Choroid plexus epithelial cell (primary cell): ENCODE measurements at regions not wholly inside any gene's neighbourhood (a gene's known extent, or its start where the extent isn't known, plus 50 kb on each side); places are given as distances from the start of the nearest gene placed in this dataset.

ENCODE experiments used
- DNase-seq: peaks from one replicate; pipeline ENCODE4 v3.0.0-alpha.2; 2010; ENCODE audit warnings: low read depth
- H3K4me3 ChIP-seq: 2 replicates; pipeline ENCODE4 v1.5.1; 2011; ENCODE audit warnings: low read depth, mild to moderate bottlenecking, control low read depth, low read length, moderate library complexity
- CTCF ChIP-seq: conservative IDR thresholded peaks from 2 replicates; pipeline ENCODE4 v1.5.1; 2011; ENCODE audit warnings: low read depth, mild to moderate bottlenecking, control low read depth, inconsistent platforms, low read length, moderate library complexity

- TF ChIP-seq CTCF: no peak
- no peak for DNase-seq
Measured at GRCh38 chr12:93179792-93180191, 197.9 kb upstream of the NUDT4 start.

GRCh38 chr12:93180566-93180965 is 197.2 kb upstream of the NUDT4 start:
- H3K4me3 ChIP-seq: no peak overlapping the region
- DNase-seq: no peak
- TF ChIP-seq CTCF: no peak

More at GRCh38 chr12:93179792-93180191, 197.9 kb upstream of the NUDT4 start:
- no peak overlapping the region for H3K4me3 ChIP-seq

- DNase-seq: peak; percentile 41
- H3K4me3 ChIP-seq: no peak overlapping the region
- TF ChIP-seq CTCF: no peak
Measured at GRCh38 chr12:93181409-93181965, 196.2 kb upstream of the NUDT4 start.

GRCh38 chr12:93183940-93184671 is 193.6 kb upstream of the NUDT4 start:
- no peak for TF ChIP-seq CTCF
- H3K4me3 ChIP-seq: no peak overlapping the region
- DNase-seq: peak; percentile 32

- no peak for DNase-seq
- no peak overlapping the region for H3K4me3 ChIP-seq
- no peak for TF ChIP-seq CTCF
Measured at GRCh38 chr12:93184672-93185368, 192.9 kb upstream of the NUDT4 start.

GRCh38 chr12:93185369-93185741 is 192.4 kb upstream of the NUDT4 start:
- no peak for TF ChIP-seq CTCF
- H3K4me3 ChIP-seq: no peak overlapping the region

More at GRCh38 chr12:93185369-93185741, 192.4 kb upstream of the NUDT4 start:
- DNase-seq: no peak
